GM12891 (cell line): ENCODE measurements at regions not wholly inside any gene's neighbourhood (a gene's known extent, or its start where the extent isn't known, plus 50 kb on each side); places are given as distances from the start of the nearest gene placed in this dataset.
"Not testable (repeated sequence)": the region's sequence is repeated elsewhere in the genome, so short reads cannot be mapped to it uniquely, and the experiment has no call there.

Experiments
- DNase-seq: peaks from one replicate; pipeline ENCODE4 v3.0.0; 2011; ENCODE audit warnings: low spot score; ENCODE audit not compliant: insufficient read length
- FAIRE-seq: peaks from 2 replicates; lab custom pipeline; 2011; peaks lifted over from hg19 to GRCh38; lab: Jason Lieb, UNC
- PAX5 ChIP-seq: IDR thresholded peaks from 2 replicates; pipeline ENCODE4 v1.6.1; 2011; ENCODE audit warnings: low read length, moderate library complexity, mild to moderate bottlenecking; ENCODE audit not compliant: insufficient read depth, severe bottlenecking
- POLR2A ChIP-seq: IDR thresholded peaks from 2 replicates; pipeline ENCODE4 v1.6.1; 2011; ENCODE audit warnings: low read depth, low read length, control low read depth
- POLR2AphosphoS5 ChIP-seq: IDR thresholded peaks from 2 replicates; pipeline ENCODE4 v1.6.1; 2011; ENCODE audit warnings: low read depth, low read length, control low read depth
- POU2F2 ChIP-seq: IDR thresholded peaks from 2 replicates; pipeline ENCODE4 v1.6.1; 2011; ENCODE audit warnings: low read depth, mild to moderate bottlenecking, control low read depth, low read length, moderate library complexity
- SPI1 ChIP-seq: IDR thresholded peaks from 2 replicates; pipeline ENCODE4 v1.6.1; 2011; ENCODE audit warnings: low read depth, low read length, control low read depth
- TAF1 ChIP-seq: IDR thresholded peaks from 2 replicates; pipeline ENCODE4 v1.6.1; 2011; ENCODE audit warnings: low read depth, low read length, control low read depth

DNA sequence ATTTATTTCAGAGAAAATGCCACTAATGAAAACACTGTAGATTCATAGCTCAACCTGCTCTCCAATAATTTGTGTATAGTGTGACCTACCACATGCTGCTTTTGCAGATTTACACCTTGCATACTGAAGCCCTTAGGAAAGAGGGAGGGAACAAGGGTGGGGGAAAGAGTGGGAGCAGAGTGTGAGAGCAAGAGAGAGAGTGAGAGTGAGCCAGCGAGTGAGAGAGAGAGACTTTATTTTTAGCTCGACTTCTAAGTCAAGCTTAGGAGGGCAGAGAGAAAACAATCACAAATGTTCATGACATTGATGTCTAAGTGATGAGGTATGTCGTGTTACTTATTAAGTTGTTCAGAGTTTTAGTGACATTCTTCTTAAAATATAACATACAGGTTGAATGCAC lies 112.5 kb upstream of the HAND2 start:
- no peak for DNase-seq
- TF ChIP-seq PAX5, result no peak
- no peak for TF ChIP-seq SPI1
- no peak for TF ChIP-seq POLR2A
- TF ChIP-seq POLR2AphosphoS5, result no peak
- no peak for TF ChIP-seq TAF1
- TF ChIP-seq POU2F2, result no peak
- no peak for FAIRE-seq

DNA sequence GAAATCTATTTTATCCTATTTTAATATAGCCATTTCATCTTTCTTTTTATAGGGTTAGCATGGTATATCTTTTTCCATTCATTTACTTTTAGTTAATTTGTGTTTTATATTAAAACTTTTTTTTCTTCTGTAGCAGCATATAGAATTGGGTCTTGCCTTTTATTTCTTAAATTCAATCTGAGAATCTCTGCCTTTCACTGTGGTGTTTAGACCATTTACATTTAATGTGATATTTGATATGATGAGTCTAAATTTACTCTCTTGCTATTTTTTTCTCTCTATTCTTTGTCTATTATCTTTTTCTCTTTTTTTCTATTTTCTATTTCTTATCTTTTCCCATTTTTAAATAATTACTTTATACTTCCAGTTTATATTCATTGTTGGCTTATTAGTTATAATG lies 105.4 kb upstream of the HAND2 start:
- DNase-seq (no peak), FAIRE-seq (no peak)
- no peak for TF ChIP-seq POU2F2
- no peak for TF ChIP-seq POLR2A
- no peak for TF ChIP-seq POLR2AphosphoS5
- TF ChIP-seq TAF1, result no peak
- no peak for TF ChIP-seq PAX5
- no peak for TF ChIP-seq SPI1

DNA sequence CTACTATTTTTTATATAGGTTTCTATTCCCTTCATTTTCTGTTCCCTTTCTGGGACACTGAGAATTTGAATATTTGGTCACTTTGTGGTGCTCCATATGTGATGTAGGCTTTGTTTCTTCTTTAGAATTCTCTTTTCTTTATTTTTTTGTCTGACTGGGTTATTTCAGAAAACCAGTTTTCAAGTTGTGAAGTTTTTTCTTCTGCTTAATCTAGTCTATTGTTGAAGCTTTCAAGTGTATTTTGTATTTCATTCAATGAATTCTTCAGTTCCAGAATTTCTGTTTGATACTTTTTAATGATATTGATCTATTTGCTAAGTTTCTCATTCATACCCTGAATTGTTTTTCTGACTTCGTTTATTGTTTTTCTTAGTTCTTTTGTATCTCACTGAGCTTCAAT lies 96.2 kb upstream of the HAND2 start:
- TF ChIP-seq POLR2A (no peak), PAX5 (no peak), SPI1 (no peak), TAF1 (no peak), POU2F2 (no peak)
- FAIRE-seq, result no peak
- DNase-seq, result no peak

DNA sequence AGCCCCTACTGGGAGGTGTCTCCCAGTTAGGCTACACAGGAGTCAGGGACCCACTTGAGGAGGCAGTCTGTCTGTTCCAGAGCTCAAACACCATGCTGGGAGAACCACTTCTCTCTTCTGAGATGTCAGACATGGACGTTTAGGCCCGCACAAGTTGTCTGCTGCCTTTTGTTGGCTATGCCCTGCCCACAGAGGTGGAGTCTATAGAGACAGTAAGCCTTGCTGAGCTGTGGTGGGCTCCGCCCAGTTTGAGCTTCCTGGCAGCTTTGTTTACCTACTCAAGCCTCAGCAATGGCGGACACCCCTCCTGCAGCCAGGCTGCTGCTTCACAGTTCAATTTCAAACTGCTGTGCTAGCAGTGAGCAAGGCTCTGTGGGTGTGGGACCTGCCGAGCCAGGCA lies 88.6 kb upstream of the HAND2 start:
- not testable (repeated sequence) for DNase-seq, FAIRE-seq

DNA sequence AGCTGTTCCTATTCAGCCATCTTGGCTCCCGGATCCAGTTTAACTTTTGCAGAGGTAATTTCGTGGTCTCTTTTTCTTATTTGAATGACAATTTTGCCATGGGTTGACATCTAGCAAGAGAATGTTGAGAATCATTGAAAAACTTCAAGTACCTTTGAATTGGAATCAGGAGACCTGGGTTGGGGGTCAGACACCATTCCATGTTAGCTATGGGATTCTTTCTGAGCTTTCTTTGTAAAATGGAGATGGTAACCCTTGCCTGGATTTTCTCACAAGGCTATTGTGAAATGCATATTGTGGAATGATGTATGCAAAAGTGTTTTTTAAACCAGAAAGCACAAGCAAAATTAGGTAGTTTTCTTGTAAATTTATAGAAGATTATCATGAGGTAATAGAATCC lies 79.1 kb upstream of the HAND2 start:
- DNase-seq (no peak), FAIRE-seq (no peak)
- TF ChIP-seq TAF1 (no peak), POU2F2 (no peak), POLR2AphosphoS5 (no peak), SPI1 (no peak), PAX5 (no peak), POLR2A (no peak)

DNA sequence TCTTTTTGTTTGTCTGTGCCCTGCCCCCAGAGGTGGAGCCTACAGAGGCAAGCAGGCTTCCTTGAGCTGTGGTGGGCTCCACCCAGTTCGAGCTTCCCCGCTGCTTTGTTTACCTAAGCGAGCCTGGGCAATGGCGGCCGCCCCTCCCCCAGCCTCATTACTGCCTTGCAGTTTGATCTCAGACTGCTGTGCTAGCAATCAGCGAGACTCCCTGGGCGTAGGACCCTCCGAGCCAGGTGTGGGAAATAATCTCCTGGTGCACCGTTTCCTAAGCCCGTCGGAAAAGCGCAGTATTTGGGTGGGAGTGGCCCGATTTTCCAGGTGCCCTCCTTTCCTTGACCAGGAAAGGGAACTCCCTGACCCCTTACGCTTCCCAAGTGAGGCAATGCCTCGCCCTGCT lies 78.6 kb upstream of the HAND2 start:
- FAIRE-seq, DNase-seq: not testable (repeated sequence)

DNA sequence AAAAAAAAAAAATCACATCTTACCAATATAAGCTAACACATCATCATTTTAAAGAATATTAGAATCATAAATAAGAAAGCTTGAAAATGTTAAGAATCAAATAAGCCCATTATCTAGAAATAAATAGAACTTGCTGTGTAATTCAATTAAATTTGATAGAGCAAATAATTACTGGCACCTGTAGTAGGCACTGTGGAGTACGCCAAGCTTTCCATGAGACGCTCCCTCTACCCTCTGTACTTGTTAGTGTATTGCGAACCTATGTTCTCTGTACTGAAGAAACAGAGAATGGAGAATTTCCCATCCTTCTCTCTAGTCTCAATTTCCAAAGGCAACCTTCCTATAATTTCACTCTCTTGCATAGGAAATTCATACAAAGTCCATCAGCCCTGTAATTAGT lies 61.7 kb upstream of the HAND2 start:
- FAIRE-seq (no peak), DNase-seq (no peak)
- TF ChIP-seq POLR2A (no peak), PAX5 (no peak), POLR2AphosphoS5 (no peak), SPI1 (no peak), TAF1 (no peak), POU2F2 (no peak)

DNA sequence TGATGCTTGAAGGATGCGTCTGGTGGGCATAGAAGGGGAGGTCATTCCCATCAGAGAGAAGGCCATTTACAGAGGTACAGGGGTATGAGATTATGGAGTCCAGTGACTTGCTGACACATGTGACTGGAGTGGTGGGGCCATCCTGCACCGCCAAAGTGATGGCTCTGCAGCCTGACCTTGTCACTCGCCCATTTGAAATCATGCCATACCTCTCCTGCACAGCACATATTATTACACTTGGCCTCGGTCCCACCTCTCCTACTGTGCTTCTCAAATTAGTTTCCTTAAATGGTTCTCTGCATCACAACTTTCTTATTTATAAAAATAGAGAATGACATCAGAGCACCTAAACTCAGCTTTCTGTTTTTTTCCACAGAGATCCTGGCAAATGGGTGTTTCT lies 60.7 kb upstream of the HAND2 start:
- DNase-seq (no peak), FAIRE-seq (no peak)
- TF ChIP-seq TAF1 (no peak), POU2F2 (no peak), POLR2AphosphoS5 (no peak), POLR2A (no peak), PAX5 (no peak), SPI1 (no peak)

DNA sequence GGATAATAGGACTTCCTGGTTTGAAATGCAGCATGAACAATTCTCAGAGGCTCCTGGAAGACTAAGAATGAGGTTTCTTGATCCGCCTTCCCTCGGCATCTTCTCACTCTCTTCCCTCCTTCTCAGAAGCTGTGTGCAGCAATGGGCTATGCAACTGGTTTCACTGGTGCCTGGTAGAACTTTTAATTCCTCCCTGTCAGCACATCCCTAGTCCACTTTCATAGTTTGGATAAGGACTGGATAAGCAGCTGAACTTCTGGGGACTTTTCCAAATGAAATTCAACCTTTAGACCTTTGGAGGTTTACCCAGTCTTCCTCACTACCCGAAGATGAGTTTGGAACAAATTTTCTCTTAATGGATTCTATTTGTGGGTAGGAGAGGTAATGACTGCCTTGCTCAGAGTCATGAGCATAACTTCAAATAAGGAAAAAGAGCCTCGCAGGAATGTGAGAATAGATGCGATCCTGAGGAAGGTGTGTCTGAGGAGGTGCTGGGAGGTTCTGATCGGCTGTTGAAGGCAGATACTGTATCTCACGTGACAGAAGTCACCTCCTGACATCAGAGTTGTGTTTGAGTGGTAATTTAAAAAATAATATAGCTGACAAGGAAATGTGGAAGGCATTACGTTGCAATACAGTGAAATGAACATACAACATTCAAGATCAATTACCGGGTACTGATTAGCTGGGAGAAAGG lies 56.0 kb upstream of the HAND2 start:
- FAIRE-seq (no peak), DNase-seq (no peak)
- TF ChIP-seq POLR2A (no peak), POLR2AphosphoS5 (no peak), POU2F2 (no peak), TAF1 (no peak), SPI1 (no peak), PAX5 (no peak)

DNA sequence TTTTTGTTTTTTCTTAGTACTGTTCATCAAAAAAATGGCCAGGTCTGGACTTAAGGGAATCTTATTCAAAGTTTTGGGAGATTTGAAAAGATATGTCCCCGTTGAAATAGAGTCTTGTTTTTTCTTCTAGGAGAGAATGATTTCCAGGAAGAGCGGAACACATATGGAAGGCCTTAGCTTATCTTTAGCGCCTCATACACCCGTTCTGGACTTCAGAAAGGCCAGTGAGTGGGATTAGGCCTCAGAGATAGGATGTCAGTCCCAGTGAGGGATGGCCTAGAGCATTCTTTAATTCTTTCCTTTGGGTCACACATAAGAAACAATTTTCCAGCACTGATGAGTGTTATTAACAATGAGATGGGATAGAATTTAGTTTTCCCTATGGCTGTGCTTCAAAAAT lies 54.5 kb upstream of the HAND2 start:
- TF ChIP-seq POU2F2 (no peak), PAX5 (no peak), POLR2A (no peak), SPI1 (no peak), TAF1 (no peak), POLR2AphosphoS5 (no peak)
- DNase-seq (no peak), FAIRE-seq (no peak)
